Neural crest cell (in vitro differentiated cells): ENCODE measurements at regions not wholly inside any gene's neighbourhood (a gene's known extent, or its start where the extent isn't known, plus 50 kb on each side); places are given as distances from the start of the nearest gene placed in this dataset.
"Not testable (repeated sequence)": the region's sequence is repeated elsewhere in the genome, so short reads cannot be mapped to it uniquely, and the experiment has no call there.

Experiments used
- DNase-seq: peaks from one replicate; pipeline ENCODE4 v3.0.0; 2021; ENCODE audit warnings: low read depth, mixed read lengths, low spot score
- H3K27ac Mint-ChIP-seq: one replicate; pipeline ENCODE4 v1.8.0; 2021; ENCODE audit warnings: mild to moderate bottlenecking, mixed read lengths; ENCODE audit not compliant: unreplicated experiment
- H3K27me3 Mint-ChIP-seq: 2 replicates; pipeline ENCODE4 v1.8.0; 2021; ENCODE audit warnings: low read depth, mild to moderate bottlenecking, mixed read lengths
- H3K36me3 Mint-ChIP-seq: 2 replicates; pipeline ENCODE4 v1.8.0; 2021; ENCODE audit warnings: low read depth, mild to moderate bottlenecking, mixed read lengths
- H3K4me1 Mint-ChIP-seq: 2 replicates; pipeline ENCODE4 v1.8.0; 2021; ENCODE audit warnings: mixed read lengths
- H3K4me3 Mint-ChIP-seq: one replicate; pipeline ENCODE4 v1.8.0; 2021; ENCODE audit warnings: mild to moderate bottlenecking, mixed read lengths
- H3K9me3 Mint-ChIP-seq: 2 replicates; pipeline ENCODE4 v1.8.0; 2021; ENCODE audit warnings: mixed read lengths
- TF ChIP-seq, protein P1 (sequence below): fragments of 200-600 bp; sonication (generic); conservative IDR thresholded peaks from 2 replicates; pipeline ENCODE4 v1.5.0; 2021; ENCODE audit warnings: antibody characterized with exemption, mild to moderate bottlenecking

DNA sequence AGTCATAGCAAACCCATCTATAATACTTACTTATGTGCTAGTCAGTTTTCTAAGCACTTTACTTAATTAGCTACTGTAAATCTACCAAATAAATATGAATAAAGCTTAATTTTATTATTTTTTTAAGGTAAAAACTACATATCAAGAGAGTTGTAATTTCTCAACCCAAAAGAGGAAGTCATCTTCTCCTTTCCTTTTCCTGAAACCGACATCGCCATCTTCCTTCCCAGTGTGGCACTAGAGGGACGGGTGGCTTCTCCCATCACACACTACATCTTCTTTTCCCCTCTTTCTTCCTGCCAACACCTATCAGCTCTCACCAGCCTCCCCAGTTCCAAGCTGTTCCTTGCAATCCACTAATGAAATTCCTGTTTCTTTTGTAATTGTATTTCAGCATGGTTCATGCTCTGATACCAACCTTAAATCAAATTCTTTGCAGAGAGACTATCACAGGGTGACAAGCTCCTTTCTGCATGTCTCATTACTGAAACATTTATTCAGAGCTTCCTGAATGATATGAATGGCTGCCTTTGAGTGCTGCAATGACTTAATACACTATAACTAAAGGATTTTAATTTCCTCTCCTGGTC is 251.6 kb upstream of the FAM78B start:
- Mint-ChIP-seq H3K27ac (peak overlapping the region; percentile 6), H3K27me3 (peaks cover 21% of the 10 kb centered on the region), H3K36me3 (no peaks in the 10 kb centered on the region), H3K9me3 (no peaks in the 10 kb centered on the region), H3K4me3 (no peak overlapping the region), H3K4me1 (peaks cover 11% of the 10 kb centered on the region)
- no peak for DNase-seq
- TF ChIP-seq, protein P1, sequence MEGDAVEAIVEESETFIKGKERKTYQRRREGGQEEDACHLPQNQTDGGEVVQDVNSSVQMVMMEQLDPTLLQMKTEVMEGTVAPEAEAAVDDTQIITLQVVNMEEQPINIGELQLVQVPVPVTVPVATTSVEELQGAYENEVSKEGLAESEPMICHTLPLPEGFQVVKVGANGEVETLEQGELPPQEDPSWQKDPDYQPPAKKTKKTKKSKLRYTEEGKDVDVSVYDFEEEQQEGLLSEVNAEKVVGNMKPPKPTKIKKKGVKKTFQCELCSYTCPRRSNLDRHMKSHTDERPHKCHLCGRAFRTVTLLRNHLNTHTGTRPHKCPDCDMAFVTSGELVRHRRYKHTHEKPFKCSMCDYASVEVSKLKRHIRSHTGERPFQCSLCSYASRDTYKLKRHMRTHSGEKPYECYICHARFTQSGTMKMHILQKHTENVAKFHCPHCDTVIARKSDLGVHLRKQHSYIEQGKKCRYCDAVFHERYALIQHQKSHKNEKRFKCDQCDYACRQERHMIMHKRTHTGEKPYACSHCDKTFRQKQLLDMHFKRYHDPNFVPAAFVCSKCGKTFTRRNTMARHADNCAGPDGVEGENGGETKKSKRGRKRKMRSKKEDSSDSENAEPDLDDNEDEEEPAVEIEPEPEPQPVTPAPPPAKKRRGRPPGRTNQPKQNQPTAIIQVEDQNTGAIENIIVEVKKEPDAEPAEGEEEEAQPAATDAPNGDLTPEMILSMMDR, result no peak

DNA sequence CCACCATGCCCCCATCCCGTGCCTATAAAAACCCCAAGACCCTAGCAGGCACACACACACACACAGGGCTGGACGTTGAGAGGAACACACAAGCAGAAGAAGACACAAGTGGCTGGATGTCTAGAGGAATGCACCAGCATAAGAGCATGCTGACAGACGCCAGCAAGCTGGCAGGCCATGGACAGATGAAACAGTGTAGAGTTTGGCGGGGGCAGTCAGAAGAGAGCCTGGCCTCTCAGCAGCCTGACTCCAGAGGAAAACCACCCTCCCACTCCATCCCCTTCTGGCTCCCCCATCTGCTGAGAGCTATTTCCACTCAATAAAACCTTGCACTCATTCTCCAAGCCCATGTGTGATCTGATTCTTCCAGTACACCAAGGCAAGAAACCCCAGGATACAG is 255.8 kb upstream of the FAM78B start:
- not testable (repeated sequence) for DNase-seq, H3K9me3 Mint-ChIP-seq, H3K27me3 Mint-ChIP-seq, H3K4me3 Mint-ChIP-seq, H3K36me3 Mint-ChIP-seq
- Mint-ChIP-seq H3K27ac (peak overlapping the region; percentile 31), H3K4me1 (peaks cover 11% of the 10 kb centered on the region)

DNA sequence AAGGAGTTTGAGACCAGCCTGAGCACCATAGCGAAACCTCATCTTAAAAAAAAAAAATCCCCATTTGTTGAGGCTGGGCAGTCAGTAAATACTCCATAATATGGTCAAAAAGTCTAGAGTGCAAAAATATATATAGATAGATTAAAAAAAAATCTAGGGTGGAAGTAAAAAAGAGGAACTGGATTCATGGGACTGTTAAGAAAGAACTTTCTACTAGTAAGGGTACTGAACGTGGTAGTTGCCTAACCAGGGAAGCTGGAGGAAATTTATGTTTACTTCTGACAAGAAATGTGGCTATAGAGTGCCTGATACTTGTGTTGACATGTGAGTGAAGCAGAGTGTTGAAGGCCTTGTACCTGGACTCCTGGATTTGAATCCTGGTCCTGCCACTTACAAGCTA is 265.9 kb upstream of the FAM78B start:
- Mint-ChIP-seq H3K27me3 (peaks cover 14% of the 10 kb centered on the region), H3K4me3 (no peak overlapping the region), H3K36me3 (no peaks in the 10 kb centered on the region), H3K4me1 (no peaks in the 10 kb centered on the region), H3K27ac (no peak overlapping the region), H3K9me3 (no peaks in the 10 kb centered on the region)
- TF ChIP-seq, protein P1, result no peak
- DNase-seq, result no peak

DNA sequence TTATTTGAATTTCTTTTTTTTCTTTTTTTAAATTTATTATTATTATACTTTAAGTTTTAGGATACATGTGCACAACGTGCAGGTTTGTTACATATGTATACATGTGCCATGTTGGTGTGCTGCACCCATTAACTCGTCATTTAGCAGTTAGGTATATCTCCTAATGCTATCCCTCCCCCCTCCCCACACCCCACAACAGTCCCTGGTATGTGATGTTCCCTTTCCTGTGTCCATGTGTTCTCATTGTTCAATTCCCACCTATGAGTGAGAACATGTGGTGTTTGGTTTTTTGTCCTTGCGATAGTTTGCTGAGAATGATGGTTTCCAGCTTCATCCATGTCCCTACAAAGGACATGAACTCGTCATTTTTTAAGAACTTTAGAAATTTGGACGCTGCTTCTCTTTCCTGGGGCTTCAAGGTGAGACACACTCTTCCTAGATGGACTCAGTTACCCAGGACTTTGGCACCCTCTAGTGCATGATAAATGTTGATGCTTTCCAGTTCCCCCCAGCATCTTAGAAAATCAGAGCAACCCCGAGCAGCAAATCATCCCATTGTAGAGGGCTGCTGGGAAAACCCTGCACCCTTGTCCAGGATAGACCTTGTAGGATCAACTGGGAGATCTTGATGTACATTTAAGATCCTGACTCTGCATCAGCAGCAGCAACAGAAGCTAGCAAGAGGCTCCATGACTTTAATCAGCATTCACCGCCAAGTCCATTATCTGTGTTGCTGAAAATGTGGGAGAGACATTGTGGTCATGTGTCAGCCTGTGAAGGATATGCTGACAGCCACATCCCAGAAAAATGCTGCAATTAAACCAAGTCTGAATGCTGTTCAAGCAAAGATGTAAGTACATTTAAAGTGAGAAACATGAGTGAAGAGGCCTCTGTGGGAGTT is 266.9 kb upstream of the FAM78B start:
- H3K4me3 Mint-ChIP-seq, H3K9me3 Mint-ChIP-seq, H3K27ac Mint-ChIP-seq, H3K4me1 Mint-ChIP-seq, H3K36me3 Mint-ChIP-seq: not testable (repeated sequence)
- peaks cover 23% of the 10 kb centered on the region for H3K27me3 Mint-ChIP-seq
- peak; percentile 11 for DNase-seq
- TF ChIP-seq, protein P1, result peak; percentile 61

DNA sequence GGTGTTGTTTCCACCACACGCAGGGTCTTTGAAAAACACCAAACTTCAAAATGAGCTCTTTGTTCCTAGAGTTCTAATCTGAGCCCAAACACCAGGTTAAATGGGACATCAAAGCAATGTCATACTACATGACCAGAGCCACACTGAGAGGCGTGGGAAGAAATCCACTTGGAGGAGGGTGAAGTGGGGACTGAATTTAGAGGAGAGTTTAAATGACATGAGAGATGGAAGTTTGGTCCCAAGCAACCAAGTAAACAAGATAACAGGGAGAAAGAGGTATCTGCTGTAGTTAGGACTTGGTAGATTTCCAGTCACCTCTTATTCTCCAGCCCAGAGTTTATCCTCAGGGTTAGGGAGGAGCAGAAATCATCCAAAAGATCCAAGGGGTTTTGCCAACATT is 290.9 kb upstream of the FAM78B start:
- TF ChIP-seq, protein P1, result no peak
- DNase-seq, result no peak
- H3K4me3 Mint-ChIP-seq, result no peak overlapping the region
- no peaks in the 10 kb centered on the region for H3K36me3 Mint-ChIP-seq
- no peaks in the 10 kb centered on the region for H3K4me1 Mint-ChIP-seq
- peaks cover 3% of the 10 kb centered on the region for H3K9me3 Mint-ChIP-seq
- peaks cover 12% of the 10 kb centered on the region for H3K27me3 Mint-ChIP-seq
- no peak overlapping the region for H3K27ac Mint-ChIP-seq

DNA sequence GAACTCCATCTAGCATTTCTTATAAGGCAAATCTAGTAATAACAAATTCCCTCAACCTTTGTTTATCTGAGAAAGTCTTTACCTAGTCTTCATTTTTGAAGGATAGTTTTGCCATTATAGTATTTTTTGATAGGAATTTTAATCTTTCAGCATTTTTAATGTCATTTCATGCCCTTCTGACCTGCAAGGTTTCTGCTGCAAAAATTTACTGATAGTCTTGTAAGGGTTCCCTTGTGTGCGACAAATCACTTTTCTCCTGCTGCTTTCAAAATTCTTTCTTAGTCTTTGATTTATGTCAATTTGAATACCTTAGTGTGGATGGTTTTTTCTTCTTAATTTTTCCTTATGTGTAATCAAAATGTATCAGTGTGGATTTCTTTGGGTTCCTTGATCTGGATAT is 297.5 kb upstream of the FAM78B start:
- H3K27me3 Mint-ChIP-seq, result peaks cover 8% of the 10 kb centered on the region

More for the DNA sequence above, 297.5 kb upstream of the FAM78B start:
- Mint-ChIP-seq H3K36me3 (no peaks in the 10 kb centered on the region), H3K4me3 (no peak overlapping the region), H3K27ac (no peak overlapping the region), H3K9me3 (peaks cover 3% of the 10 kb centered on the region), H3K4me1 (no peaks in the 10 kb centered on the region)
- TF ChIP-seq, protein P1, result no peak
- no peak for DNase-seq
